Natural killer cell (primary cell): ENCODE measurements at regions not wholly inside any gene's neighbourhood (a gene's known extent, or its start where the extent isn't known, plus 50 kb on each side); places are given as distances from the start of the nearest gene placed in this dataset.

Experiments used
- ATAC-seq, 3 donors: fragments of 150-1000 bp in 2 of 3; fragments of 200-7000 bp in 1 of 3; cut with Tn5 transposase; 1 replicate in 1 of 3; 2 replicates in 2 of 3; pipeline ENCODE4 v1.10.0; 2021; ENCODE audit warnings: mild to moderate bottlenecking in 2 of 3, moderate library complexity in 2 of 3
- DNase-seq, 2 donors: peaks; one replicate each; pipeline versions ENCODE4 v3.0.0 to v3.0.0-alpha.2; 2013 to 2021; ENCODE audit warnings: mixed read lengths in 1 of 2
- H3K27ac ChIP-seq: one replicate; pipeline ENCODE4 v1.5.1; 2013; ENCODE audit warnings: mild to moderate bottlenecking, low read length
- H3K27me3 ChIP-seq: one replicate; pipeline ENCODE4 v1.6.1; 2013; ENCODE audit warnings: low read length; ENCODE audit not compliant: control insufficient read depth, insufficient read depth
- H3K36me3 ChIP-seq: one replicate; pipeline ENCODE4 v1.6.1; 2013; ENCODE audit warnings: low read length; ENCODE audit not compliant: control insufficient read depth, insufficient read depth
- H3K4me1 ChIP-seq: one replicate; pipeline ENCODE4 v1.6.1; 2013; ENCODE audit warnings: low read length; ENCODE audit not compliant: control insufficient read depth, insufficient read depth
- H3K4me3 ChIP-seq: one replicate; pipeline ENCODE4 v1.5.1; 2013; ENCODE audit warnings: low read length
- H3K9me3 ChIP-seq: one replicate; pipeline ENCODE4 v1.6.1; 2013; ENCODE audit warnings: low read length; ENCODE audit not compliant: control insufficient read depth, insufficient read depth
- H3K27ac Mint-ChIP-seq, 2 donors: one replicate each; pipeline ENCODE4 v1.8.0; 2022; ENCODE audit warnings: mild to moderate bottlenecking in 2 of 2, mixed read lengths in 2 of 2, moderate library complexity in 1 of 2
- H3K27me3 Mint-ChIP-seq, 2 donors: one replicate each; pipeline ENCODE4 v1.8.0; 2022; ENCODE audit warnings: low read depth in 2 of 2, mixed read lengths in 2 of 2
- H3K36me3 Mint-ChIP-seq: one replicate; pipeline ENCODE4 v1.8.0; 2022; ENCODE audit warnings: mixed read lengths
- H3K4me1 Mint-ChIP-seq, 2 donors: one replicate each; pipeline ENCODE4 v1.8.0; 2022; ENCODE audit warnings: mixed read lengths in 2 of 2
- H3K4me3 Mint-ChIP-seq: one replicate; pipeline ENCODE4 v1.8.0; 2022; ENCODE audit warnings: mild to moderate bottlenecking, moderate library complexity, mixed read lengths
- H3K9me3 Mint-ChIP-seq, 2 donors: one replicate each; pipeline ENCODE4 v1.8.0; 2022; ENCODE audit warnings: mixed read lengths in 2 of 2
- CTCF ChIP-seq: fragments of 200-600 bp; IDR thresholded peaks from one replicate; pipeline ENCODE4 v1.8.0; 2022; ENCODE audit warnings: antibody characterized with exemption
- WGBS: methylation state at CpG from one replicate; pipeline ENCODE4 v1.1.7; 2013; ENCODE audit warnings: missing lambda C conversion rate; ENCODE audit not compliant: insufficient coverage; 5-methylcytosine and 5-hydroxymethylcytosine counted together
- intact Hi-C: fragments of 100-400 bp; cut with micrococcal nuclease; formaldehyde crosslinking; loops from one replicate; pipeline ENCODE4 v1.14.2; 2022

- DNase-seq (no peak), ATAC-seq (no peak)
- Histone ChIP-seq H3K27me3 (no peaks in the 10 kb centered on the region), H3K4me3 (no peak overlapping the region), H3K36me3 (no peaks in the 10 kb centered on the region), H3K9me3 (peaks cover 13% of the 10 kb centered on the region), H3K27ac (no peak overlapping the region), H3K4me1 (no peaks in the 10 kb centered on the region)
- WGBS = no CpG with 5 or more reads among the region's 3 CpGs
- Mint-ChIP-seq H3K27ac (no peak overlapping the region), H3K4me3 (no peak overlapping the region), H3K4me1 (no peaks in the 10 kb centered on the region), H3K27me3 (no peaks in the 10 kb centered on the region), H3K9me3 (peaks cover 4 to 15% of the 10 kb centered on the region in 2 donors), H3K36me3 (peaks cover 5% of the 10 kb centered on the region)
- no peak for TF ChIP-seq CTCF
- intact Hi-C loops = no loop called here
Observed at GRCh38 chr2:150788426-150789140, 301.1 kb upstream of the RND3 start.

DNA sequence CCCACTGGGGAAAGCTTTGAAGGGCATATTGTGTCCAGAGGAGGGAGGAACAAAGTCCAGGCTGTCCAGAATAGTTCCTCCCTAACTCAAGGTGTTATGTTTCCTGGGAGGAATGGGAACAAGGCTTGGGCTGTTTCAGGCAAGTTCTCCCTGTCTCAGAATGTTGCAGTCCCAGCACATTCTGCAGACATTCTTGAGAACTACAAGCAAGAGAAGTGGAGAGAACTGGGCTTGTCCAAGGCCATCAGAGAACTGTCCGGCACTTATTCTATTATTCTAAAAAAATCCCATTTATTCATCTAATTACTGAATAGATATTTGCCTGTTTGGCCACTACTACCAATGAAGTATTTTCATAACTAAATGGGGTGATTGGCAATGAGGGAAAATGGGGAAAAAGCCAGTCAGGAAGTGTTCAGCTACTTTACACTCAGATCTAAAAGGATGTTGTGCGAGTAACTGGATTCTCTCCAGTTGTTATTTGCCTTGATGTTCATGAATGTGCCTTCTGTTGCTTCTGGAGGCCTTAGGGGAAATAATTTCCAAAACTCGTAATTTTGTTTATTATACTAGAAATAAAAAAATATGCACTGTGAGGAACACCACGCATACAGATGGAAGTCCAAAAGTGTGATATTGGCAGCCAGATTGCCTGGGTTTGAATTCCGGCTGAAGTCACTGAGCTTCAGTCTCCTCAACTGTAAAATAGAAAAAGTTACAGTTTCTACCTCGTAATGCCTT lies 300.1 kb upstream of the RND3 start:
- Histone ChIP-seq H3K4me3 (no peak overlapping the region), H3K36me3 (no peaks in the 10 kb centered on the region), H3K4me1 (no peaks in the 10 kb centered on the region), H3K27me3 (no peaks in the 10 kb centered on the region), H3K27ac (no peak overlapping the region), H3K9me3 (peaks cover 4% of the 10 kb centered on the region)
- Mint-ChIP-seq H3K27me3 (no peaks in the 10 kb centered on the region), H3K4me3 (no peak overlapping the region), H3K9me3 (peaks cover 4 to 11% of the 10 kb centered on the region in 2 donors), H3K27ac (no peak overlapping the region), H3K4me1 (no peaks in the 10 kb centered on the region), H3K36me3 (no peaks in the 10 kb centered on the region)
- 89% methylated on average over 4 of the region's 6 CpGs for WGBS
- DNase-seq (no peak), ATAC-seq (no peak)
- intact Hi-C loops = no loop called here
- TF ChIP-seq CTCF = no peak

DNA sequence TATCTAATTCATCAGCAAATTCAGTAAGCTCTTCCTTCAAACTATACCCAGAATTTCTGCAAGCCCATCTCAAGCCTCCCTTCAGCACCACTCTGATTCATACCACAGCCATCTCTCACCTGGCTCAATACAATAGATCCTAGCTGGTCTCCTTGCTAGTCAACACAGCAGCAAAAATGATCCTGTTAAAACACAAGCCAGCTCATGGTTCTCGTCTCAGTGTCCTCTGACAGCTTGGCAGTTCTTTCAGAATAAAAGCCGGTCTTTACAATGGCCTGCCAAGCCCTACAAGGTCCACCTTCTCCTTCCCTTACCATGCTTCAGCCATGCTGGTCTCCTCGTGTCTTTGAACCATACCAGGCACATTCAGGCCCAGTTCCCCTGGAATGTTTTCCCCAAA lies 296.9 kb upstream of the RND3 start:
- no peaks in the 10 kb centered on the region for H3K4me1 Mint-ChIP-seq
- peaks cover 5 to 9% of the 10 kb centered on the region in 2 donors for H3K9me3 Mint-ChIP-seq
- ATAC-seq = no peak
- no peak overlapping the region for H3K27ac Mint-ChIP-seq
- 81% methylated on average over 3 of the region's 3 CpGs for WGBS
- H3K4me1 ChIP-seq = no peaks in the 10 kb centered on the region
- H3K9me3 ChIP-seq = peaks cover 3% of the 10 kb centered on the region
- H3K4me3 ChIP-seq = no peak overlapping the region
- H3K36me3 Mint-ChIP-seq = no peaks in the 10 kb centered on the region
- no peak for DNase-seq
- no peak overlapping the region for H3K27ac ChIP-seq
- H3K36me3 ChIP-seq = no peaks in the 10 kb centered on the region
- H3K27me3 Mint-ChIP-seq = no peaks in the 10 kb centered on the region
- no peaks in the 10 kb centered on the region for H3K27me3 ChIP-seq
- no peak overlapping the region for H3K4me3 Mint-ChIP-seq
- intact Hi-C loops = no loop called here
- no peak for TF ChIP-seq CTCF
